ENCODE measurements at regions not wholly inside any gene's neighbourhood (a gene's known extent, or its start where the extent isn't known, plus 50 kb on each side); places are given as distances from the start of the nearest gene placed in this dataset.
A peak's percentile ranks its signal among the peaks of the same experiment; 100 is the strongest.

- intact Hi-C loops (cut with DNase I, micrococcal nuclease) = no loop called here
- TF ChIP-seq CTCF (IDR thresholded peaks at IDR 0.05) = no peak
- DNase-seq (peak in 2 of 3 donors; percentile 14 to 44), ATAC-seq (no peak)
- Histone ChIP-seq H3K4me1 (ENCODE audit: low read depth) (no peaks in the 10 kb centered on the region), H3K9me3 (no peaks in the 10 kb centered on the region), H3K4me3 (no peak overlapping the region), H3K36me3 (ENCODE audit: low read depth) (no peaks in the 10 kb centered on the region)
Measured at GRCh38 chr3:128549283-128550112, 56.5 kb upstream of the GATA2 start.

GRCh38 chr3:128548426-128549282 lies 55.7 kb upstream of the GATA2 start:
- intact Hi-C loops (cut with DNase I, micrococcal nuclease) = no loop called here

GRCh38 chr3:128548021-128548420 lies 55.0 kb upstream of the GATA2 start:
- Histone ChIP-seq H3K4me3 (no peak overlapping the region), H3K4me1 (ENCODE audit: low read depth) (no peaks in the 10 kb centered on the region), H3K36me3 (ENCODE audit: low read depth) (no peaks in the 10 kb centered on the region), H3K9me3 (peaks cover 4% of the 10 kb centered on the region)
- ATAC-seq (no peak), DNase-seq (no peak)
- no peak for TF ChIP-seq CTCF (IDR thresholded peaks at IDR 0.05)
- intact Hi-C loops (cut with DNase I, micrococcal nuclease) = no loop called here

More at GRCh38 chr3:128548426-128549282, 55.7 kb upstream of the GATA2 start:
- Histone ChIP-seq H3K9me3 (peaks cover 3% of the 10 kb centered on the region), H3K4me3 (no peak overlapping the region), H3K36me3 (ENCODE audit: low read depth) (no peaks in the 10 kb centered on the region), H3K4me1 (ENCODE audit: low read depth) (no peaks in the 10 kb centered on the region)
- no peak for DNase-seq
- no peak for TF ChIP-seq CTCF (IDR thresholded peaks at IDR 0.05)
- ATAC-seq = no peak

- TF ChIP-seq CTCF (IDR thresholded peaks at IDR 0.05) = no peak
- H3K36me3 ChIP-seq (ENCODE audit: low read depth) = no peaks in the 10 kb centered on the region
- peaks cover 4% of the 10 kb centered on the region for H3K9me3 ChIP-seq
- DNase-seq (no peak), ATAC-seq (no peak)
- intact Hi-C loops (cut with DNase I, micrococcal nuclease) = no loop called here
- H3K4me3 ChIP-seq = no peak overlapping the region
- no peaks in the 10 kb centered on the region for H3K4me1 ChIP-seq (ENCODE audit: low read depth)
Measured at GRCh38 chr3:128547368-128547987, 54.5 kb upstream of the GATA2 start.

DNA sequence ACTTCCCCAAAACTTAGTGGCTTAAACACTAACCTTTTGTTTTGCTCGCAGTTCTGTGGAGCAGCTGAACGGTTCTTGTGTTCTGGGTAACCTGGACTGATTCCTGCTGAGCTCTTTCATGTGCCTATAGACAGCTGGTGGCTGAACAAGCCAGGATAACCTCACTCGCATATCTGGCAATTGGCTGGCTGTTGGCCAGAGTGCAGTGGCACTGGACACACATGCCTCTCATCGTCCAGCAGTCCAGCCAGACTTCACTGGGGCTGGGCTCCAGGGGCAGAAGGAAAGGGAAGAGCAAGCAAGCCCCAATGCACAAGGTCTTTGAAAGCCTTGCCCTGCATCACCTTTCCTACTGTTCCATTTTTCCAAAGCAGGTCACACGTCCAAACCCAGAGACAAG lies 53.6 kb upstream of the GATA2 start:
- no peaks in the 10 kb centered on the region for H3K4me1 ChIP-seq (ENCODE audit: low read depth)
- DNase-seq (no peak), ATAC-seq (no peak)
- no peak for TF ChIP-seq CTCF (IDR thresholded peaks at IDR 0.05)
- H3K9me3 ChIP-seq = peaks cover 4% of the 10 kb centered on the region
- no peak overlapping the region for H3K4me3 ChIP-seq
- H3K36me3 ChIP-seq (ENCODE audit: low read depth) = no peaks in the 10 kb centered on the region
- intact Hi-C loops (cut with DNase I, micrococcal nuclease) = no loop called here

Data from mucosa of descending colon (tissue), 3 donors.